ENCODE measurements at regions not wholly inside any gene's neighbourhood (a gene's known extent, or its start where the extent isn't known, plus 50 kb on each side); places are given as distances from the start of the nearest gene placed in this dataset.

- in situ Hi-C loops (cut with HindIII; ENCODE audit: low pct_ligation_motif_present, low pct_unique_long_range_greater_than_20kb, low sequenced_read_pairs), result no loop called here
- DNase-seq, result no peak
Measured at GRCh38 chr5:117204404-117204803, 629.8 kb upstream of the SEMA6A start.

GRCh38 chr5:117203584-117203983 lies 629.0 kb upstream of the SEMA6A start:
- in situ Hi-C loops (cut with HindIII; ENCODE audit: low pct_ligation_motif_present, low pct_unique_long_range_greater_than_20kb, low sequenced_read_pairs), result no loop called here

GRCh38 chr5:117201001-117201400 lies 626.4 kb upstream of the SEMA6A start:
- DNase-seq, result no peak
- in situ Hi-C loops (cut with HindIII; ENCODE audit: low pct_ligation_motif_present, low pct_unique_long_range_greater_than_20kb, low sequenced_read_pairs), result no loop called here

More at GRCh38 chr5:117203584-117203983, 629.0 kb upstream of the SEMA6A start:
- no peak for DNase-seq

GRCh38 chr5:117195076-117195475 lies 620.5 kb upstream of the SEMA6A start:
- in situ Hi-C loops (cut with HindIII; ENCODE audit: low pct_ligation_motif_present, low pct_unique_long_range_greater_than_20kb, low sequenced_read_pairs), result no loop called here

GRCh38 chr5:117191251-117191650 lies 616.6 kb upstream of the SEMA6A start:
- DNase-seq, result no peak
- in situ Hi-C loops (cut with HindIII; ENCODE audit: low pct_ligation_motif_present, low pct_unique_long_range_greater_than_20kb, low sequenced_read_pairs), result no loop called here

More at GRCh38 chr5:117195076-117195475, 620.5 kb upstream of the SEMA6A start:
- DNase-seq, result no peak

GRCh38 chr5:117189784-117190183 lies 615.2 kb upstream of the SEMA6A start:
- in situ Hi-C loops (cut with HindIII; ENCODE audit: low pct_ligation_motif_present, low pct_unique_long_range_greater_than_20kb, low sequenced_read_pairs), result no loop called here
- DNase-seq, result no peak

- DNase-seq, result no peak
- in situ Hi-C loops (cut with HindIII; ENCODE audit: low pct_ligation_motif_present, low pct_unique_long_range_greater_than_20kb, low sequenced_read_pairs), result no loop called here
Measured at GRCh38 chr5:117188211-117188610, 613.6 kb upstream of the SEMA6A start.

GRCh38 chr5:117186751-117187150 lies 612.1 kb upstream of the SEMA6A start:
- no peak for DNase-seq
- in situ Hi-C loops (cut with HindIII; ENCODE audit: low pct_ligation_motif_present, low pct_unique_long_range_greater_than_20kb, low sequenced_read_pairs), result no loop called here

GRCh38 chr5:117183326-117183725 lies 608.7 kb upstream of the SEMA6A start:
- no peak for DNase-seq
- in situ Hi-C loops (cut with HindIII; ENCODE audit: low pct_ligation_motif_present, low pct_unique_long_range_greater_than_20kb, low sequenced_read_pairs), result no loop called here

GRCh38 chr5:117182104-117182503 lies 607.5 kb upstream of the SEMA6A start:
- no peak for DNase-seq
- in situ Hi-C loops (cut with HindIII; ENCODE audit: low pct_ligation_motif_present, low pct_unique_long_range_greater_than_20kb, low sequenced_read_pairs), result no loop called here

GRCh38 chr5:117177302-117177701 lies 602.7 kb upstream of the SEMA6A start:
- in situ Hi-C loops (cut with HindIII; ENCODE audit: low pct_ligation_motif_present, low pct_unique_long_range_greater_than_20kb, low sequenced_read_pairs), result no loop called here
- no peak for DNase-seq

- DNase-seq, result no peak
- in situ Hi-C loops (cut with HindIII; ENCODE audit: low pct_ligation_motif_present, low pct_unique_long_range_greater_than_20kb, low sequenced_read_pairs), result no loop called here
Measured at GRCh38 chr5:117165068-117165467, 590.4 kb upstream of the SEMA6A start.

- no peak for DNase-seq
- in situ Hi-C loops (cut with HindIII; ENCODE audit: low pct_ligation_motif_present, low pct_unique_long_range_greater_than_20kb, low sequenced_read_pairs), result no loop called here
Measured at GRCh38 chr5:117161718-117162335, 587.2 kb upstream of the SEMA6A start.

- no peak for DNase-seq
- in situ Hi-C loops (cut with HindIII; ENCODE audit: low pct_ligation_motif_present, low pct_unique_long_range_greater_than_20kb, low sequenced_read_pairs), result no loop called here
Measured at GRCh38 chr5:117160391-117160790, 585.8 kb upstream of the SEMA6A start.

- in situ Hi-C loops (cut with HindIII; ENCODE audit: low pct_ligation_motif_present, low pct_unique_long_range_greater_than_20kb, low sequenced_read_pairs), result no loop called here
- no peak for DNase-seq
Measured at GRCh38 chr5:117149312-117149711, 574.7 kb upstream of the SEMA6A start.

GRCh38 chr5:117144086-117144485 lies 569.5 kb upstream of the SEMA6A start:
- in situ Hi-C loops (cut with HindIII; ENCODE audit: low pct_ligation_motif_present, low pct_unique_long_range_greater_than_20kb, low sequenced_read_pairs), result no loop called here
- DNase-seq, result no peak

GRCh38 chr5:117143406-117143805 lies 568.8 kb upstream of the SEMA6A start:
- in situ Hi-C loops (cut with HindIII; ENCODE audit: low pct_ligation_motif_present, low pct_unique_long_range_greater_than_20kb, low sequenced_read_pairs), result no loop called here
- no peak for DNase-seq

- in situ Hi-C loops (cut with HindIII; ENCODE audit: low pct_ligation_motif_present, low pct_unique_long_range_greater_than_20kb, low sequenced_read_pairs), result no loop called here
- DNase-seq, result no peak
Measured at GRCh38 chr5:117138523-117138922, 563.9 kb upstream of the SEMA6A start.

GRCh38 chr5:117135851-117136250 lies 561.2 kb upstream of the SEMA6A start:
- in situ Hi-C loops (cut with HindIII; ENCODE audit: low pct_ligation_motif_present, low pct_unique_long_range_greater_than_20kb, low sequenced_read_pairs), result no loop called here
- DNase-seq, result no peak

- in situ Hi-C loops (cut with HindIII; ENCODE audit: low pct_ligation_motif_present, low pct_unique_long_range_greater_than_20kb, low sequenced_read_pairs), result no loop called here
- DNase-seq, result no peak
Measured at GRCh38 chr5:117133198-117133597, 558.6 kb upstream of the SEMA6A start.

GRCh38 chr5:117131876-117132275 lies 557.3 kb upstream of the SEMA6A start:
- in situ Hi-C loops (cut with HindIII; ENCODE audit: low pct_ligation_motif_present, low pct_unique_long_range_greater_than_20kb, low sequenced_read_pairs), result no loop called here
- DNase-seq, result no peak
